ENCODE measurements at regions not wholly inside any gene's neighbourhood (a gene's known extent, or its start where the extent isn't known, plus 50 kb on each side); places are given as distances from the start of the nearest gene placed in this dataset.

GRCh38 chr14:85276161-85276978, 253.6 kb upstream of the FLRT2 start:
- no peaks in the 10 kb centered on the region for H3K9me3 ChIP-seq
- TF ChIP-seq POLR2A (IDR thresholded peaks at IDR 0.05), result no peak
- no peak for TF ChIP-seq CTCF (IDR thresholded peaks at IDR 0.05)
- DNase-seq (no peak), ATAC-seq (no peak)
- no peak overlapping the region for H3K27ac ChIP-seq
- no peaks in the 10 kb centered on the region for H3K4me1 ChIP-seq
- no peaks in the 10 kb centered on the region for H3K27me3 ChIP-seq
- intact Hi-C loops (cut with DNase I), result loop anchor here in 2 of 10 donors (5.0 to 10.0 kb wide), 2 partner anchors 248 to 256 kb away; partner anchors contain the start of gene FLRT2 (in 1 of the 2)
- H3K4me3 ChIP-seq, result no peak overlapping the region
- no peaks in the 10 kb centered on the region for H3K36me3 ChIP-seq
- 82 to 90% (median 88%) methylated on average over 5 of the region's 5 CpGs for WGBS, 4 donors

- Histone ChIP-seq H3K4me3 (no peak overlapping the region), H3K9me3 (no peaks in the 10 kb centered on the region), H3K36me3 (no peaks in the 10 kb centered on the region), H3K27ac (no peak overlapping the region), H3K4me1 (no peaks in the 10 kb centered on the region), H3K27me3 (no peaks in the 10 kb centered on the region)
- no peak for DNase-seq
- intact Hi-C loops (cut with DNase I), result loop anchor here in 2 of 10 donors (5.0 to 10.0 kb wide), 2 partner anchors 248 to 255 kb away; partner anchors contain the start of gene FLRT2 (in 1 of the 2)
- no peak for TF ChIP-seq CTCF (IDR thresholded peaks at IDR 0.05)
- no peak for TF ChIP-seq POLR2A (IDR thresholded peaks at IDR 0.05)
- WGBS, 4 donors, result 65 to 74% (median 70%) methylated on average over 2 of the region's 2 CpGs
- no peak for ATAC-seq
These were observed 253.0 kb upstream of the FLRT2 start for GRCh38 chr14:85276979-85277228.

GRCh38 chr14:85279407-85279806, 250.5 kb upstream of the FLRT2 start:
- WGBS, 4 donors, result 93 to 100% (median 98%) methylated on average over 1 of the region's 1 CpG
- H3K27ac ChIP-seq, result no peak overlapping the region
- intact Hi-C loops (cut with DNase I), result loop anchor here in 2 of 10 donors (5.0 to 10.0 kb wide), 2 partner anchors 245 to 253 kb away; partner anchors contain the start of gene FLRT2 (in 1 of the 2)
- ATAC-seq (no peak), DNase-seq (no peak)
- TF ChIP-seq POLR2A (IDR thresholded peaks at IDR 0.05), result no peak
- TF ChIP-seq CTCF (IDR thresholded peaks at IDR 0.05), result no peak
- no peaks in the 10 kb centered on the region for H3K4me1 ChIP-seq
- no peaks in the 10 kb centered on the region for H3K27me3 ChIP-seq
- no peaks in the 10 kb centered on the region for H3K9me3 ChIP-seq
- no peaks in the 10 kb centered on the region for H3K36me3 ChIP-seq
- no peak overlapping the region for H3K4me3 ChIP-seq

GRCh38 chr14:85280074-85280473, 249.9 kb upstream of the FLRT2 start:
- 93 to 97% (median 94%) methylated on average over 2 of the region's 2 CpGs for WGBS, 4 donors
- ATAC-seq (no peak), DNase-seq (no peak)
- Histone ChIP-seq H3K9me3 (no peaks in the 10 kb centered on the region), H3K4me3 (no peak overlapping the region), H3K36me3 (no peaks in the 10 kb centered on the region), H3K4me1 (no peaks in the 10 kb centered on the region), H3K27me3 (no peaks in the 10 kb centered on the region), H3K27ac (no peak overlapping the region)
- intact Hi-C loops (cut with DNase I), result no loop called here
- TF ChIP-seq CTCF (IDR thresholded peaks at IDR 0.05) (no peak), POLR2A (IDR thresholded peaks at IDR 0.05) (no peak)
